SU-DHL-6 (cell line): ENCODE measurements at regions not wholly inside any gene's neighbourhood (a gene's known extent, or its start where the extent isn't known, plus 50 kb on each side); places are given as distances from the start of the nearest gene placed in this dataset.

ENCODE experiments used
- H2AFZ ChIP-seq: fragments of 200-600 bp; sonication (generic); 2 replicates; pipeline ENCODE4 v1.6.1; 2014; ENCODE audit warnings: low read depth, mild to moderate bottlenecking, moderate library complexity, mixed read lengths, antibody characterized with exemption, low read length; ENCODE audit not compliant: severe bottlenecking
- H3F3A ChIP-seq: fragments of 200-600 bp; shearing (Covaris generic); 2 replicates; pipeline ENCODE4 v1.6.0; 2016; ENCODE audit warnings: antibody characterized with exemption, mild to moderate bottlenecking; ENCODE audit not compliant: insufficient read depth
- H3K27ac ChIP-seq: fragments of 200-600 bp; sonication (generic); 2 replicates; pipeline ENCODE4 v1.5.1; 2016; ENCODE audit warnings: low read depth, mild to moderate bottlenecking, low read length, moderate library complexity, mixed read lengths
- H3K27me3 ChIP-seq: fragments of 200-600 bp; sonication (generic), shearing (Covaris generic); 2 replicates; pipeline ENCODE4 v1.6.0; 2014; ENCODE audit warnings: mild to moderate bottlenecking, low read length
- H3K36me3 ChIP-seq: fragments of 200-600 bp; sonication (generic); 2 replicates; pipeline ENCODE4 v1.6.1; 2014; ENCODE audit warnings: mild to moderate bottlenecking, low read length, mixed read lengths
- H3K4me2 ChIP-seq: fragments of 300-600, 200-600 bp; shearing (Covaris generic), sonication (generic); 2 replicates; pipeline ENCODE4 v1.6.0; 2014; ENCODE audit warnings: low read length, low read depth, mild to moderate bottlenecking; ENCODE audit not compliant: poor library complexity, severe bottlenecking
- H3K4me3 ChIP-seq: fragments of 200-600 bp; sonication (generic); 2 replicates; pipeline ENCODE4 v1.5.1; 2014; ENCODE audit warnings: antibody characterized with exemption, low read length, mild to moderate bottlenecking, mixed read lengths; ENCODE audit not compliant: insufficient read depth, poor library complexity, severe bottlenecking
- H3K79me2 ChIP-seq: fragments of 200-600 bp; sonication (generic); 2 replicates; pipeline ENCODE4 v1.6.1; 2014; ENCODE audit warnings: mild to moderate bottlenecking, low read length, moderate library complexity; ENCODE audit not compliant: insufficient read depth
- H3K9ac ChIP-seq: fragments of 200-600 bp; sonication (generic); 2 replicates; pipeline ENCODE4 v1.7.0; 2014; ENCODE audit warnings: mild to moderate bottlenecking, low read length
- H3K9me2 ChIP-seq: fragments of 200-600 bp; sonication (generic); replicated peaks from 2 replicates; pipeline ENCODE4 v1.6.1; 2014; ENCODE audit warnings: low read length; ENCODE audit not compliant: insufficient read depth
- H3K9me3 ChIP-seq: fragments of 200-600 bp; sonication (generic); 2 replicates; pipeline ENCODE4 v1.6.1; 2014; ENCODE audit warnings: low read length, mixed read lengths; ENCODE audit not compliant: insufficient read depth
- H4K20me1 ChIP-seq: fragments of 200-600 bp; sonication (generic); 2 replicates; pipeline ENCODE4 v1.6.1; 2014; ENCODE audit warnings: low read depth, mild to moderate bottlenecking, antibody characterized with exemption, low read length, moderate library complexity, mixed read lengths
- EZH2phosphoT487 ChIP-seq: fragments of 200-600 bp; sonication (generic), shearing (Covaris generic); conservative IDR thresholded peaks from 2 replicates; pipeline ENCODE4 v1.6.1; 2018; ENCODE audit warnings: mild to moderate bottlenecking, antibody characterized with exemption, low read length, moderate library complexity, mixed read lengths
- TF ChIP-seq, protein P1 (sequence below): fragments of 200-600 bp; sonication (generic); IDR thresholded peaks from one replicate; pipeline ENCODE4 v1.5.1; 2017; ENCODE audit warnings: antibody characterized with exemption, mild to moderate bottlenecking, low read length, moderate library complexity; ENCODE audit not compliant: insufficient read depth, poor library complexity, severe bottlenecking

DNA sequence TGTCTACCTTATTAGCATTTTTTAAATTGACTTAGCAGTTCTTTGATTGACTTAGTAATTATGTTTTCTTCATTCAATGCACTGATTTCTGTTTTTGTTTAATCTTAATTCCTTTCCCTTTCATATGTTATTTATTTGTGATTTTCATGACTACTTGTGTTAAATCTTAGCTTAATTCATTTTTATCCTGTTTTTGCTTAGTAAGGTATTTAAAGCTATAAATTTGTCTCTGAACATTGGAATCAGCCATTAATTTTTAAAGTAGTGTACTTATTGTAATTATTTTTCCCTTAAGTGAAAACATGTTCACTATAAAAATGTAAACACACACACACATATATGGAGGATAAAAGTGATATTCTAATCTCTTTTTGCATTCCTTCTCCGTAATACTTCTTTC lies 109.1 kb upstream of the DIPK2B start:
- no peaks in the 10 kb centered on the region for H3K79me2 ChIP-seq
- no peaks in the 10 kb centered on the region for H3K9me3 ChIP-seq
- no peaks in the 10 kb centered on the region for H3F3A ChIP-seq
- no peaks in the 10 kb centered on the region for H3K36me3 ChIP-seq
- H3K9ac ChIP-seq = no peak overlapping the region
- no peak for TF ChIP-seq EZH2phosphoT487
- TF ChIP-seq, protein P1, sequence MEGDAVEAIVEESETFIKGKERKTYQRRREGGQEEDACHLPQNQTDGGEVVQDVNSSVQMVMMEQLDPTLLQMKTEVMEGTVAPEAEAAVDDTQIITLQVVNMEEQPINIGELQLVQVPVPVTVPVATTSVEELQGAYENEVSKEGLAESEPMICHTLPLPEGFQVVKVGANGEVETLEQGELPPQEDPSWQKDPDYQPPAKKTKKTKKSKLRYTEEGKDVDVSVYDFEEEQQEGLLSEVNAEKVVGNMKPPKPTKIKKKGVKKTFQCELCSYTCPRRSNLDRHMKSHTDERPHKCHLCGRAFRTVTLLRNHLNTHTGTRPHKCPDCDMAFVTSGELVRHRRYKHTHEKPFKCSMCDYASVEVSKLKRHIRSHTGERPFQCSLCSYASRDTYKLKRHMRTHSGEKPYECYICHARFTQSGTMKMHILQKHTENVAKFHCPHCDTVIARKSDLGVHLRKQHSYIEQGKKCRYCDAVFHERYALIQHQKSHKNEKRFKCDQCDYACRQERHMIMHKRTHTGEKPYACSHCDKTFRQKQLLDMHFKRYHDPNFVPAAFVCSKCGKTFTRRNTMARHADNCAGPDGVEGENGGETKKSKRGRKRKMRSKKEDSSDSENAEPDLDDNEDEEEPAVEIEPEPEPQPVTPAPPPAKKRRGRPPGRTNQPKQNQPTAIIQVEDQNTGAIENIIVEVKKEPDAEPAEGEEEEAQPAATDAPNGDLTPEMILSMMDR = no peak
- H2AFZ ChIP-seq = no peak overlapping the region
- H3K9me2 ChIP-seq = no peaks in the 10 kb centered on the region
- H3K27me3 ChIP-seq = no peaks in the 10 kb centered on the region
- H3K27ac ChIP-seq = no peak overlapping the region
- no peaks in the 10 kb centered on the region for H4K20me1 ChIP-seq
- no peak overlapping the region for H3K4me3 ChIP-seq
- no peak overlapping the region for H3K4me2 ChIP-seq

GRCh38 chrX:45309096-45309495 lies 108.4 kb upstream of the DIPK2B start:
- Histone ChIP-seq H3K79me2 (no peaks in the 10 kb centered on the region), H3K9me3 (no peaks in the 10 kb centered on the region), H2AFZ (no peak overlapping the region), H3K36me3 (no peaks in the 10 kb centered on the region), H3F3A (no peaks in the 10 kb centered on the region), H3K4me2 (no peak overlapping the region), H3K27me3 (no peaks in the 10 kb centered on the region), H4K20me1 (no peaks in the 10 kb centered on the region), H3K9me2 (no peaks in the 10 kb centered on the region), H3K4me3 (no peak overlapping the region), H3K9ac (no peak overlapping the region), H3K27ac (no peak overlapping the region)
- TF ChIP-seq, protein P1 = no peak
- TF ChIP-seq EZH2phosphoT487 = no peak

DNA sequence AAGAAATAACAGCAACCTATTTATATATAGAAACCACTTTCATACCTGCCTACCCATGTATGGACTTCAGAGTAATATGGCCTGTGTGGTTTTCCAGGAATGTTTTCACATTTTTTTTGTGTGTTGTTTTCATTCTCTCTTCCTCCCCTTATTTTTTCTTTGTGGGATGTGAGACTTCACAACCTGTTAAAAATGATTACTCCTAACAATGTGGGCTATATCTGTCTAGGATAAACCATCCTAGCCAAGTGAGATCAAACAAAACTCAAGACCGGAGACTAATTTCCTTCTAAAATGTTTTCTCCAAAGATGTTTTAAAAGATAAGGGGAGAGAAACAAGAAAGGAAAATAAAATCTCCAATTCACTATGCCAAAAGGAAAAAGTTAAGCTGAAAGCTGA lies 106.1 kb upstream of the DIPK2B start:
- TF ChIP-seq, protein P1 = no peak
- no peak for TF ChIP-seq EZH2phosphoT487
- no peak overlapping the region for H3K4me2 ChIP-seq
- H3K79me2 ChIP-seq = no peaks in the 10 kb centered on the region
- no peaks in the 10 kb centered on the region for H3K27me3 ChIP-seq
- H3K9me2 ChIP-seq = no peaks in the 10 kb centered on the region
- no peaks in the 10 kb centered on the region for H3F3A ChIP-seq
- no peaks in the 10 kb centered on the region for H3K36me3 ChIP-seq
- H2AFZ ChIP-seq = no peak overlapping the region
- H3K9me3 ChIP-seq = no peaks in the 10 kb centered on the region
- H3K4me3 ChIP-seq = no peak overlapping the region
- no peaks in the 10 kb centered on the region for H4K20me1 ChIP-seq
- H3K27ac ChIP-seq = no peak overlapping the region
- H3K9ac ChIP-seq = no peak overlapping the region
